ENCODE measurements at regions not wholly inside any gene's neighbourhood (a gene's known extent, or its start where the extent isn't known, plus 50 kb on each side); places are given as distances from the start of the nearest gene placed in this dataset.

DNA sequence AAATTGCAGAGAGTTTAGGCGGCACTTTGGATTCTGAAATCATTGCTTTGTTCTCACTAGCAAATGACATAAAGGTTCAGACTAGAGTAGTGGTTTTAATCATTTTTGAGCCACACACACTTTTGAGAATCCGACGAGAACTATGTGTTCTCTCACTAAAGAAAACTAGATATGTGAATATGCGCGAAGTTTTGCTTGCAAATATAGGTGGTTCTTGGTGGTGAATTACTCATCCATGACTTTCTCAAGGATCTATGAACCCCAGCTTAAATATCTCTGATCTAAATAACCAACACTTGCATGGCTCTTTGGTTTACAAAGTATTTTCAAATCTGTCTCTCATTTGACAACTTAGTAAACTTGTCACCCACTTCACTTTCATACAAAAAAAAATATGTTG, 54.8 kb downstream of the NOG start:
- no peak for DNase-seq

DNA sequence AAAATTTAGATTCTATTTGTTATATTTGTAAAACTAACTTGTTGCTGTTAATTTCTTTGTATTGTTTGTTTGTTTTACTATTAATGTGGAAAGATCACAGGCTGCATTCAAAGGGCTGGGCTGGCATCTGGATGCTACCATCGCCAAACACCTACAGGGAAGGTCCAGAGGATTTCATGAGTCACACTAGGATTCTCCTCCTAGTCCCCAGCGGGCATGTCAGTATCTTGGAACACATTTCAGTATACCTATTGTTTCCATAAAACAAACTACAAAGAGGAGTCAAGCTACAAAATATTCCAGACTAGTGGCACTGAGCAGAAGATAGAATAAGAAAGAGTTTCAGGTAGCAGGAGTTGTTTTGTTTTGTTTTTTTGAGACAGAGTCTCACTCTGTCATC, 55.3 kb downstream of the NOG start:
- DNase-seq = no peak

DNA sequence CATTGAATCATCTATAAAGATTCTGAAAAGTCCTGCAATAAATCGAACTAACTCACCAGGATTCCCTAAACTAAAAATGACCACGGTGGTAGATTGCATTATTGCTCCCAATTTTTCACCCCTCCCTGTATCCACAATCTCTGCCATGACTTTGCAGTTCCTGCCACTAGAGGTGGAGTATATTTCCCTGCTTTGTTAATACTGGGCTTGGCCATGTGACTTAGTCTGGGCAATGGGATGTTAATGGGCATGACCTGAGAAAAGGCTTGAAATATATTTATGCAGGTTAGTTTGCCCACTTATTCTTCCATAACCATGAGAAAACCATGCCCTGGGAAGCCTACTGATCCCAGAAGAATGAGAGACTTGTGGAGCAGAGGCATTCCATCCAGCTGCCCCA, 59.1 kb downstream of the NOG start:
- DNase-seq = no peak

DNA sequence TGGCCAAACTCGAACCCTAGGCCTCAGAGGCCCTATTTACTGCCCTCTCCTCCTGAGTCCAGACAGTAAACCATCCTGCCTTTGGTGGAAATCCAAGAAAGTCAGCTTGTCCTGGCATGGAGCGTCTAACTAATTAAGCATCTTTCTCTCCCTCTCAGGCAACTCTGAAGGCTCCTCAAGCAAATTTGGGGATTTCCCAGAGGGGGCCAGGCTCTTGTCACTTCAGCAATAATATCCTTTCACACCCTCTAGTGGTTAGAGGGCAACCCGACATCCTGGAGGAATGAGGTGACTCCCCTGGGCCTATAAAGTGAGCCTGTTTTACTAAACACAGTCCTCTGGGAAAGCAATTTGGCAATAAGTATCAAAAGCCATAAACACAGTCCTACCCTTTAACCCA, 60.4 kb downstream of the NOG start:
- no peak for DNase-seq

DNA sequence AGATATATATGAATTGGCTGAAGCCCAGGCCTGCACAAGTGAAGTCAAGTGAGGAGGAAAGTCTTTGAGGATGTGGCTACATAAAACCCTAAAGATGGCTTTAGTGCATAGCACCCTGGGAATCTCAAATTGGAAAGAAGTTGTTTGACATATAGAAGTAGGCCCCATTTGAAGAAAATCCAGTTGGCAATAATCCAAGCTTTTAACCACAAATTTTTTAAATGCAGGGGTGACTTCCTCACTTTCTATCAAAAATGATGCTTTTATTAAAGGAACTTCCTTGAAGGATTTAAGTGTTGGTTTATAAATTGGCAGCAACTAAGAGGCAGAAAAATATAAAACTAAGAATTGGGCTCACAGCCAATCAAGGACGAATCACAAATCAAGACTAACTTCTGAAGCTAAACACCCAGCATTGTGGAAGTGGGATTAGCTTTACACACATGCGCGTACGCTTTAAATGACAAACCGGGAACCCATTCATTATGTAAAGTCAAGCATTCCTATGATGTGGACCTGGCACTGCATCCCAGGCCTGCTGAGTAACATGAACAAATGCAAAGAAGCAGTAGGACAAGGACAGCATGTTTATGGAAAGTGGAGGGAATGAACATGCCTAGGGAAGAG, 63.3 kb downstream of the NOG start:
- DNase-seq = no peak

DNA sequence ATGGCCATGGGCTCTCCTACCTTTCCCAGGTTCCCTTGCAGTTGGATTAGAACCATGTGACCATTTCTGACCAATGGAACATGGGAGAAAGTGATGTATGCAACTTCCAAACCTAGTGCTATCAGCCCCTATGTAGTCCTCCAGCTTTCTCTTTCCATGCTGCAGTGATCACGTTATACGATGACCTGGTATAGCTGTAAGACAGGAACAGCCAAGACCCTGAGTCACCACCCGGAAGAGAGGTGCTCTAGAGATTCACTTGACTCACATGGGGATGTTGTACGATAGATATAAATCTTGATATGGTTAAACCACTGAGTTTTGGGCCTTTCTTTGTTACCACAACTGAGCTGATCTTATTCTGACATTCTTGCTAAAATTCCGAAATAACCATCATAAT, 65.1 kb downstream of the NOG start:
- DNase-seq = no peak

DNA sequence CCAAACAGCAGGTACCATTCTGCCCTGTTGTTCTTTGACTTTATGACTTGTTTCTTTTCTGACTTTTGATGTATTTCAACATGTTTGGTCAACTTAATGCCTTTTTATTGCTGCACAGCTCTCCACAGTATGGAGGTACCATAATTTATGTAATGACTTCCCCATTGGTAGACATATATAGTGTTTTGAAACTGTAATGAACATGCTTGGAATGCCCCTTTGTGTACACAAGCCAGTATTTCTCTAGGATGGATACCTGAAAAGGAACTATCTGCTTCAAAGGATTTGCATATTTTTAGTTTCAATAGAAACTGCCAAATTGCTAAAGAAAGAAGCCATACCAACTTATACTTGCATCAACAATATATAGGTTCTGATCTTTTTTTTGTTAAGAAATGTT, 66.1 kb downstream of the NOG start:
- no peak for DNase-seq

DNA sequence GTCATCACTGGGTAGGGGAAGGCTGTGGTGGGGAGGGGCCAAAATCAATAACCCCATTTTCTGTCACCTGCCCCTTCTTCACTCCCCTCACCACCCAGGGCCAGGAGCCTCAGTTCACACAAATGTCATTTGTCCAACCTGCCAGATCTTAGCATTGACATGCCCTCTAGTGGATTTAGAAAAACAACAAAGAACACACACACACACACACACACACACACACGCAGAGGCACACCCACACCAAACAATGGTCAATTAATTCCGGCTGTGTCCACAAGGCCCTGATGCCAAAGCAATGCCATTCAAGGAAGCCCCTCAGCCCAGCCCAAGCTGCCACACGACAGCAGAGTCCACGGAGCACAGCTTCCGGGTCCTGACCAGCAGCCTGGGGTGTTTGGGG, 68.4 kb downstream of the NOG start:
- DNase-seq = no peak

DNA sequence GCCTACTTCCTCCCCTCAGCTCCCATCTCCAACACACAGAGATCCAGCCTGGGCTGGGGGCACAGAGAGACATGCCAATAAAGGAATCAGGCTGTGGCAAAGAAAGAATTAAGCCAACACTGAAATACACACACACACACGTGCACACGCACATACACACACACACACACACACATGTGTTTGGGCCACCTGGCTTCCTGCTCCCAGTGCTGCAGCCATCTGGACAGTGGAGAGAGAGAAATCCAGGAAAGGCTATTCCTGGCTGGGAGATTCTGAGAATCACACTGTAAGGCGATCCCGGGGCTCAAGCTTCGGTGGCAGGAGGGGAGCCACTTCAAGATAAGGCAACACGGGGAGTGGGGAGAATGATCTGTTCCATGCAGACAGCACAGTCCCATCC, 72.4 kb downstream of the NOG start:
- no peak for DNase-seq

DNA sequence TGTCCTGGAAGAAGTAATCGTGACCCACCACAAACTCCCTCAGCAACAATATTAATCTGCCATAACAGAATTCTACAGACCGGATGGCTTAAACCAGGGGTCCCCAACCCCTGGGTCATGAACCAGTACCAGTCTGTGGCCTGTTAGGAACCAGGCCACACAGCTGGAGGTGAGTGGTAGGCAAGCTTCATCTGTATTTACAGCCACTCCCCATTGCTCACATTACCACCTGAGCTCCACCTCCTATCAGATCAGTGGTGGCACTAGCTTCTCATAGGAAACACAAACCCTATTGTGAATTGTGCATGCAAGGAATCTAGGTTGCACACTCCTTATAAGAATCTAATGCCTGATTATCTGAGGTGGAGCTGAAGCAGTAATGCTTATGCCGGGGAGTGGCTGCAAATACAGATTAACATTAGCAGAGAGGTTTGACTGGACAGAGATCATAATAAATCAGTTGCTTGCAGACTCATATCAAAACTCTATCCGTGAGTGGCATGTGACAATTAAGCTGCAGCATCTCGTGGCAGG, 74.5 kb downstream of the NOG start:
- DNase-seq = no peak

DNA sequence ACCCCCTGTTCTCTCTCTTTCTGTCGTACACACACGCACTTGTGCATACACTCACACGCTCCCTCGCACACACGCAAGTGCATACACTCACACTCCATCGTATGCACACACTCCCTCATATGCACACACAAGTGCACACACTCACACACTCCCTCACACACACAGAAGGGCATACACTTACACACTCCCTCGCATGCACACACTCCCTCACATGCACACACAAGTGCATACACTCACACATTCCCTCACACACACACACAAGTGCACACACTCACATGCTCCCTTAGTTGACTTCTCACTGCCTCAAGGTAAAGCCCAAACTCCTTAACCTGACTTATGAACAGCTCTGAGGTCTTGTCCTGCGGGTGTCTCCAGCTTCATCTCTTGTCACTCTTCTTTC, 78.7 kb downstream of the NOG start:
- no peak for DNase-seq

DNA sequence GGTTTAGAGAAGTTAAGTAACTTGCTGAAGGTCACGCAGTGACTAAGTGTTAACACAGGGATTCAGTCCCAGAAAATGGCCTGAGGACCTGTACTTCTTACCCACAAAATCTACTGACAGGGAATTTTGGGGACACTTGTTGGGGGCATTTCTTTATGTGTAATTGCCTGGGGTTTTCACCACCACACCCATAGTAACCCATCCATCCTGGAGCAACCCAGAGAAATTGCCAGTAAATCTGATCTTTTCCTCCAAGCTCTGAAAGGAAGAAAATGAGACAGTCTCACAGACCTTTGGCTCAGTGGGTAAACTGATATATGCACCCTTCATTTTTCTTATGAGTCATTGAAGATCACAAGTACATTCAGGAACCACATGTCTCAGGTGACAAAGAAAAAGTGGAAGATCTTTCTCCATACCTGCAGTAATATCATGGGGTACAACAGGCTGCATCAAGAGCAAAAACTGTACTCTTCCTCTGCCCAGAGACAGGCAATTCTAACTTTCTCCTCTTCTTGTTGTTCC, 81.0 kb downstream of the NOG start:
- DNase-seq = no peak

DNA sequence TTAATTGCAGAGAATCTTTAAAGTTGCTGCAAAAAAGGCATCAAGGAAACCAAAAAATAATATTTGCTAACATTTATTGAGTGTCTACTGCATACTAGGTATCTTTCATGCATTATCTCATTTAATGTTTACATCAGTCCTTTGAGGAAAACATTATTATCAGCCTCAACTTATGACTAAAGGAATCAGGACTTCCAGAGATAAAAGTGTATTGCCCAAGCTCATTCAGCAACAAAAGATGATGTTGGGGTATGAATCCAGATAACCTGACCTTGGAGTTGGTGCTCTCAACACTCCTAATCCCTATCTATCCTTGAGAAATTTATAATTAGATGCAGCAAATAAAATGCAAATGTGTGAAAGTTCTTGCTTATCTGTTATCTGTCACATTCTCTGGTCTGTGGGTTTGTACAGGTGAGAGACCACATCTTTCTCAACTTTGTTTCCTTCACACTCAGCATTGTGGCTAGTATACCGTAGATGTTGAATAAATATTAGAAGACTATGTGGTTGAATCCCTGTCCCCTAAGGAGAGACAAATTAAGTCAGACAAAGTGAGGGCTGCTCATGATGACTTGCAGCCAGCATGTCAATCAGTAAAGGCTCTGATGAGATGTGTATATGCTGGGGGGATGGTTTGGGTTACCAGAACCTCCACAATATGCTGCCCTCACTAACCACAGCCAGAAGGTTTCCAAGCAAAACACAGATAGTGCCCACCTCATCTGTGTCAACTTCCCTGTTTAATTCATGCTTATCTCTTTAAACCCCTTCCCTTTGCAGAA, 82.6 kb downstream of the NOG start:
- no peak for DNase-seq

DNA sequence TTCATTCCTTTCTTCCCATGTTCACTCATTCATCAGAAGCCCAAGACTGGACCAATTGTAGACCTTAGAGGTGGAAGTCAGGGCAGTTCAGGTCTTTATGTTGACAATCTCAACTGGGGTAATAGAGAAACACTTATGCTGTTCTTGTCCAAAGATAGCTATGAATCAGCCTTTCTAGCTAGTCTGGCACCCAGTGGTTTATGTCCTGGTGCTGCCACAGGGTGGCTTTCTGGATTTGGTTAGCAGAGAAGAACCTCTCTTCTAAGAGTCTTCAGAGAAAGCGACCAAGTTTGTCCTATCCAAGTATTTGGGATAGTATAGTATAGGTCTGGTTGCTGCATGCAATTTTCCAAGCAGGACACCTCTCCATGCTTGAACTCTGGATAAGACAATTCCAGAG, 83.3 kb downstream of the NOG start:
- DNase-seq = no peak

DNA sequence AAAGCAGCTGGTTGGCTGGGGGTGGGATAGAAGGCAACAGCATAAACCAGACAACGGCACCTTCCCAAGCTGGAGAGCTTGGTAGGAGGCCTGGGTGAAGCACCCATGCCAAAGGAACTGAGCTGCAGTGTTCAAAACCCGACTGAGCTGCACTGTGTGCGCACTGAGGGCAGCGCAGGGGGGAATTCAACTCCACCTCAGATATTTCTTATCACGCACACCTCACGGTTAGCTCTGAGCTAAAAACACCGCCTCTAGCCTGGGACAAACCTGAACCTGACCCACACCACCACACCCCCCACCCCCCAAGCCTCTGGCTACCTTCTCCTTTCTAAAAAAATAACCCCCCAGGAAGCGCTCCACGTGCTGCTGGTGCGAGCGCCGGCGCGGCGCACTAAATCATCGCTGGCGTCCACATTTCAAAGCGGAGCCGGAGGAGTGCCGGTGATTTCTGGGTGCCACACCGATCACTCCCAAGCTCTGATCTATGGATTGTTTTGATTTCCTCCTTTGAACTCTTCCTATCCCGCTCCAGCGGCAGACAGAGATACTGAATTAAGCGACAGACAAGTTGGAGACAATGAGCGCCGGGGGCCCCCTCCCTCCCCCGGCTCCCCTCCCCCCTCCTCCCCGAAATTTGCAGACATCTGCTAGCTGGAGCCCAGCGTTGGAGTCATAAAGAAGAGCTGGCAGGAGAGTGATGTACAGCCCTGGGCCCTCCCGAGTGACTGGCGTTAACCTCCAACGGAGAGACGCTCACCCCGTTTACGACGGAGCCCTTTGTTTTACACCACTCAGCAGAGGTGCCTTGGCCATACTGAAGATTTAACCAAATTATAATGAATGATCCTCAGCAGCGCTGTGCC, 85.0 kb downstream of the NOG start:
- peak; percentile 60 for DNase-seq

DNA sequence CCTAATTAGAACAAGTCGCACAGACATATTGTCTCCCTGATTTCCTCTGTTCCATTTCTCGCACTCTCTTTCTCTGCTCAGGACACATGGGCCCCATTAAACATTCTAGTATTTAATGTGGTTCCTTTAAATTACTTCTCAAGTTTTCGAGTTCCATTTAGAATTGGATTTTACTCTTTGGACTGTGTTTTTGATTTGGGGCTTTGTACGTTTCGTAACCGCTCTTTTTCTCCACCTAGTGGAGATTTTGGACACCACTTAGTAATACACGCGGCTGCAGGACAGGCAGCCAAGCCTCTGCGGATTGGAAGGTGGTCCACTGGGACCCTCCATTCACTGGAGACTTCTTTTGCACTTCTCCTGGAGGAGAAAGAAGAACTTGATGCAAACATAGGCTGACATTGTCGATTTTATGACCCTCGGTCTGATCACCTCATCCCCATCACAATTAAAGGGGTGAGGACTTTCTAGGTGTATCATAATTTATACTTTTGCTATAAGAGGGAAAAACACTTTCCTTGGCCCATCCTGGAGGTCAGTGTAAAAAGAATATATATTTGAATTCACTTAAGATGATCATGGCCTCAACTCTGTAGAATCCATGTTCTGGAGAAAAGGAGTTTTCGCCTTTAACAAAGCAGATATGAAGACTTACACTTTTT, 85.7 kb downstream of the NOG start:
- no peak for DNase-seq

DNA sequence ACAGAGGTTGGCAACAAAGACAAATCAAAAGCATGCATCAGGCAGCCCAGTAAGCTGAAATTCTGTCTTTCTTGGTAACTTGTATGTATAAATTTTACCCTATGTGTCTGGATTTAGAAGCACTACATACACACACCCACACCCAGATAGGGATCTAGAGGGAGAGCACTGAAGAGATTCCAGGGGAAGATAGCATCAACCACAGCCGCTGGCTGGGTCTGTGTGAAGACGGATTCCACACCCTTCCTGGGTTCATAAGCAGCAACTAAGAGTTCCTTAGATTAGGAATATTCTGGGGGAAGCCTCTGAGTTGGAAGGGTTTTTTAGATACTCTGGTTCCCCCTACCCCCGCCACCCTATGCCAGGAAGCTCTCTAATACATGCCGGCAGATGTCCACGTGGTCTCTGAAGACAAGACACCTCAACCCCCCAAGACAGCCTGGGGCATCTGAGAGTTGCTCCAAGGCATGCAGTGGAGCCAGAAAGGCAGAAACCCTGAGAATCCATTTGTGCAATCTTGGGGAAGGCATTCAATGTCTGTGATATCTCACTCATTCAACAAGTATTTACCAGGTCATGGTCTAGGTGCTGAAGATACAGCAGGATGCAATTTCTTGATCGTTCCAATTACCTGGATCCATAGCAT, 86.4 kb downstream of the NOG start:
- no peak for DNase-seq

DNA sequence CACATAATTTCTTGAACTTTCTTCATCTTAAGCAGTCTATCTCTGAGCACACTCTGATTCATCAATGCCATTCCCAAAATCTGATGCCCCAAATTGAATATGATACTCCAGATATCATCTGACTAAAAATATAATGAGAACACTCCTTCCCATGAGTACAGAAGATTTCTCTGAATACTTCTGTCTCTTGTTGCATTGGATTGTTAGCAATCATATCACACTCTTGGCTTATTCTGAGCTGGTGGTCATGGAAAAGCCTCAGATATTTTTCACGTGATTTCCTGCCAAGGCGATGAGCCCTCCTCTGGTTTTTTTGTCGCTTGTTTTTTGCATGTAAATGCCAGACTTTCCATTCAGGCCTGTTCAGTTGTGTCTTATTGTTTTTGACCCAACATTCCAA, 87.2 kb downstream of the NOG start:
- DNase-seq = no peak

DNA sequence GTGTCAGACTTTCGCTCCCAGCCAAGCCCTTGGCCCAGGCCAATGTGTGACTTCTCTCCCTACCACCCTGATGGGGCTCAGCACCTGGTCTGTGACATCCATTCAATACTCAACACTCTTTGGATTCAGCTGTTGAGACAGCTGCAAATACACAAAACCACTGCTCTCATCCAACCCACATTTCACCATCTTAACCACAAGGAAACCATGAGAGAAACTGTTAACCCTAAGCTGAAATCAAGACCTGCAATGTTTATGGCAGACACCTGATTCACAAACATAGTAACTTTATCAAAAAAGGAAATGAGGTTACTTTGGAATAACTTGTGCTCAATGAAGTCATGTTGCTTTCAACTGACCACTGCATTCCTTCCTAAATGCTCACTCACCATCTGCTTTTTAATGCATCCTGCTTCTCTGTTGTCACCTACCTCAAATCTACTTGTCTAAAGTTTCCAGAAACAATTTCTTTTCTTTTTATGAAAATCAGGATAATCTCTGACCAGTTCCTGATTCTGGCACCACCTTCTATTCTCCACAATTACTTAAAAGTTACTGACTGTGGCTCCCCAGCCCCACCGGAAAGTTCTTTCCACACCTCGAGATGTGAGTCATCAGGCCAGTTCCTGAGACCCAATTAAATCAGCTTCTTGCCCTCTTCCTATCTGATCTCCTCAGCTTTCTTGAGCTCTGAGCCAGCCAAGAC, 88.2 kb downstream of the NOG start:
- DNase-seq = no peak

DNA sequence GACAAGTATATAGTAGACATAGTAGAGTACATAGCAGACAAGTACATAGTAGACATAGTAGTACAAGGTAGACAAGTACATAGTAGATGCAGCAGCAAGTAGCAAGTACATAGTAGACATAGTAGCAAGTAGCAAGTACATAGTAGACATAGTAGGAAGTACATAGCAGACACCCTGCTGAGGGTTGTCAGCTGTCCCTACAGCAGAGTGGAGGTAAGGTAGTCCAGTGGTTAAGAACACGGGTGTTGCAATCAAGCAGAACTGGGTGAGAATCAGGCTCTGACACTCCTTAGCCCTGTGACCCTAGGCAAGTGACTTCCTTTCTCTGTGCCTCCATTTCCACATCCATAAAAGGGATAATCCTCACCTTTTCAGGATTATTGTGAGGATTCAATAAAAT, 94.7 kb downstream of the NOG start:
- DNase-seq = no peak

DNA sequence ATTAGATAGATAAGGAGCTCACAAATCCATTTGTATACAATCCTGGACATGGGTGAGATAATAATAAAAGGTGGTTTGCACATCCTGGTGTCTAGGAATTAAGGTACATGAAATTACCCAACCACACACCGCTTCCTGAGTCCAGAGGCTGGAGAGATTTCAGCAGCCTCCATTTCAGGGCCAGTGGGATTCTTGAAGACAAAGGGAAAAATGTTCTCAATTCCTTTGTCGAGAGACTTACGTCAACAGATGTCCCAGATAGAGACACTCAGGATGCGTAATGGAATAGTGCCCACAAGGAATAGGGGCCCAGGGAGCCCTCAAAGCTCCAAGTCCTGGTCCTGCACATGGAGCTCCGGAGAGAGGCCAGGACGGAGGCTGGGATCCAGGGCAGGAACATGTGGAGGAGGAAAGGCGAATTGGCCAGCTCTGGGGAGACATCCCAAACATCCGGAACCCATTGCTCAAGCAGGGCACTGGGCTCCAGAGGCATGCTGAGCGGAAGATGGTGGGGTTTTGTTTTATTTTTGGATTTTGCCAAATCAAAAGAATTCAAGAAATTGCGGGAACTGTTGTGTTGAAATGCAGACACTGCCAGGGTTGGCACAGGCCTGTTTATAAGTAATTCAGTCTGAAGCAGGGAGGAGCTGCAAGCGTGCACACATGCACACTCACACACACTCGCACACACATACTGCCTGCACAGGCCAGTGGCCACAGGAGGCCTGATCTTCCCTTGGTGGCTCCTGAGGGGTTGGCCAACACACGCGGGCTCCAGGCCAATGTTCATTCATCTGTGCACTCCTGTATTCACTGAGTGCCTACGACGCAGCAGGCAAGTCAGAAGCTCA, 97.2 kb downstream of the NOG start:
- no peak for DNase-seq
